ENCODE measurements at regions not wholly inside any gene's neighbourhood (a gene's known extent, or its start where the extent isn't known, plus 50 kb on each side); places are given as distances from the start of the nearest gene placed in this dataset.

DNA sequence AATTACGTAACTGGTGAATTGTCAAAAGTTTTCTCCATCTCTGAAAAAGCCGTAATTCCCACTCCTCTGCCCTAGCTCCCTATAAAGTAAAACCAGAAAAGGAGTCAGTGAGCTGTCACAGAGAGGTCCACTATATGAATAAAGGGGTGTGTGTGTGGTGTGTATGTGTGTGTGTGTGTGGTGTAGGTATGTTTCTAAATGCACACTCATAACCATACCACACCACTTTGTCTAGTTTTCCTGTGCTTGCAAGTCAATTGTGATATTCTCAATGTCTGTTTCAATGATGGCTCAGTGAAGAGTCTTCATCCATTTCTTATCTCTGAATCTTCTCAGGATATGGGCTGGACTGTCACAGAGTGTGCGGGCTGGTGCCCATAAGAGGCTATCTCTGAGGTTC lies 54.8 kb upstream of the CCDC68 start:
- no peak overlapping the region for H3K4me3 Mint-ChIP-seq
- no peaks in the 10 kb centered on the region for H3K36me3 Mint-ChIP-seq
- H3K4me1 Mint-ChIP-seq: no peaks in the 10 kb centered on the region
- no peaks in the 10 kb centered on the region for H3K27me3 Mint-ChIP-seq
- H3K27ac Mint-ChIP-seq: no peak overlapping the region
- no peaks in the 10 kb centered on the region for H3K9me3 Mint-ChIP-seq
- CTCF ChIA-PET: no interaction called here
- DNase-seq: no peak

DNA sequence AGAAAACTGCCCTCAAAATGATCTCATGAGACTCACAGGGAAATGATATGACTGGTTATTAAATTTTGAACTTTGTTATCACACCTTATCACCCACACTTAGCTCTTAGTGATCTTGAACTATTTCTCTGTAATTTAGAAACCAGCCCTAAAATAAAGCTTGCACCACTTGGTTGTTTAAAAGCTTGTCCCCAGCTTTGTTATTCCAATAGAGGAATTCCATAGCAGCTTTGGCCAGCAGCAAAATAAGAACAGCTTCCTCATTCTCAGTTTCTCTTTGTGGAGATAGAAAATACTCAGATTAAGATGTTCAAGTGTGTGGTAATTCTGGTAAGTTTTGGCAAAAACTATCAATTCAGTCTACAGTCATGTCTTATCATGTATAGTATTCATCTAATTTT lies 54.4 kb upstream of the CCDC68 start:
- Mint-ChIP-seq H3K27me3 (no peaks in the 10 kb centered on the region), H3K36me3 (no peaks in the 10 kb centered on the region), H3K9me3 (no peaks in the 10 kb centered on the region), H3K4me1 (no peaks in the 10 kb centered on the region), H3K4me3 (no peak overlapping the region), H3K27ac (no peak overlapping the region)
- no peak for DNase-seq
- CTCF ChIA-PET: no interaction called here

DNA sequence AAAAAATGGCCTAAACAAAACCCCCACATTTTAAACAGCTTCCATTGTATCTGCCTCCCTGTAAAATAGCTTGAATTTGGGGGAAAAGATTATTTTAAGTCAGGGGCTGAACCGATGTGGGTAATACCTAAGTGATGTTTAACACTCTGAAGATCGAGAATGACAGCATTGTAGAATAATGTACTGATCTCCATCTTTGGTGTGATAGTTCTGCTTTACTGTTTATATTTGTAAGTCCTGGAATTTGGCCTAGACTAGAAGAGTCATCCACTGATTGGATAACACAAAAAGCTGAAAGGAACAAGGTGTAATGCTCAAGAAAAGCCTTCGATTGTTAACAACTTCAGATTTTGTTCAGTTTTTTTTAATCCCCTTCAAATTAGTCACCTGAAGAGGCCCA lies 53.8 kb upstream of the CCDC68 start:
- CTCF ChIA-PET: no interaction called here
- Mint-ChIP-seq H3K36me3 (no peaks in the 10 kb centered on the region), H3K4me3 (no peak overlapping the region), H3K9me3 (no peaks in the 10 kb centered on the region), H3K4me1 (no peaks in the 10 kb centered on the region), H3K27ac (no peak overlapping the region), H3K27me3 (no peaks in the 10 kb centered on the region)
- DNase-seq: no peak

DNA sequence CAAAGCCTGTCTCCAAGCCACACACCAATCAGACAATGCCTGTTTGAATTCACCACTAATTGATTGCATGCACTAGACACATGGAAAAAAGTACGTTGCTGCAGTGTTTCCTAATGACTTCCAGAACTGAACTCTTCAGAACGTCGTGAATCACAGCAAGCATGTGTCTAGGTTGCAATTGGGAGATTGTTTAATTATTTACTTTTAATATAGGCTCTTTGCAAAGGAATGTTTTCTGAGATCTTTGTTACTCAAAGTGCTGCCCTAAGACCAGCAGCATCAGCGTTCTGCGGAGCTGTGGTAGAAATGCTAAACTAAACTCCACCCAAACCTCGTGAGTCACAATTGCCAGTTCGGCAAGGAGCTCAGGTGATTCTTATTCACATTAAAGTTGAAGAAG lies 52.7 kb upstream of the CCDC68 start:
- H3K36me3 Mint-ChIP-seq: no peaks in the 10 kb centered on the region
- CTCF ChIA-PET: no interaction called here
- H3K9me3 Mint-ChIP-seq: no peaks in the 10 kb centered on the region
- no peaks in the 10 kb centered on the region for H3K4me1 Mint-ChIP-seq
- no peak overlapping the region for H3K27ac Mint-ChIP-seq
- H3K27me3 Mint-ChIP-seq: no peaks in the 10 kb centered on the region
- H3K4me3 Mint-ChIP-seq: no peak overlapping the region
- no peak for DNase-seq

Measured in activated naive CD4-positive, alpha-beta T cell treated with anti-CD3 and anti-CD28 coated beads, Interleukin-2, amount 10 ng/mL, durations not matched to agents 7 days and 5 days (primary cell).